T-helper 1 cell treated with Interleukin-12 subunit alpha and Interleukin-12 subunit beta and Interleukin-4 antibody, amounts not matched to agents 30 μg/mL and 1 μg/mL, for 36 hours (primary cell): ENCODE measurements at regions not wholly inside any gene's neighbourhood (a gene's known extent, or its start where the extent isn't known, plus 50 kb on each side); places are given as distances from the start of the nearest gene placed in this dataset.

Experiments used
- H3K27ac Mint-ChIP-seq: one replicate; pipeline ENCODE4 v1.8.0; 2021; ENCODE audit warnings: mild to moderate bottlenecking, mixed read lengths
- H3K27me3 Mint-ChIP-seq: one replicate; pipeline ENCODE4 v1.8.0; 2021; ENCODE audit warnings: low read depth, mixed read lengths
- H3K36me3 Mint-ChIP-seq: one replicate; pipeline ENCODE4 v1.8.0; 2021; ENCODE audit warnings: low read depth, mixed read lengths
- H3K4me1 Mint-ChIP-seq: one replicate; pipeline ENCODE4 v1.8.0; 2021; ENCODE audit warnings: low read depth, mixed read lengths
- H3K4me3 Mint-ChIP-seq: one replicate; pipeline ENCODE4 v1.8.0; 2021; ENCODE audit warnings: mild to moderate bottlenecking, moderate library complexity, mixed read lengths
- H3K9me3 Mint-ChIP-seq: one replicate; pipeline ENCODE4 v1.8.0; 2021; ENCODE audit warnings: mixed read lengths

DNA sequence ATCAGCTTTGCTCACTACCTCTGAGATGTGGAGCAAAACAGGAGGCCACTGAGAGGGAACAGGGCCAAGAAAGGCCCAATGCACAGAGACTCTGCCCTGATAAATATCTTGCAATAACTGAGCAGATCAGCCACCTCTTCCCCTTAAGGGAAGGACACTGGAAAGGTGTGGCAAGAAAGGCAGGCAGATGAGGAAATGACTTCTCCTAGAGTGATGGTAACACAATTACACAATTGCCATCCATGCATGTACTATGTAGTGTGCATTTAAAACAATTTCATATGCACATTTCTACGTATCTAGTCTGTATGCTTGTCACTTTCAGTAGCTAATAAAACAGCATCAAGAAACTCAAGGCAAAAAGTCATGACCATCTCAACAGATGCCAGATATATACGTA, 322.5 kb downstream of the DRD1 start:
- H3K27me3 Mint-ChIP-seq, result no peaks in the 10 kb centered on the region
- no peaks in the 10 kb centered on the region for H3K9me3 Mint-ChIP-seq
- no peaks in the 10 kb centered on the region for H3K4me1 Mint-ChIP-seq
- no peak overlapping the region for H3K27ac Mint-ChIP-seq
- H3K36me3 Mint-ChIP-seq, result no peaks in the 10 kb centered on the region
- H3K4me3 Mint-ChIP-seq, result no peak overlapping the region

GRCh38 chr5:175120412-175120811, 323.6 kb downstream of the DRD1 start:
- H3K27ac Mint-ChIP-seq, result no peak overlapping the region
- H3K4me3 Mint-ChIP-seq, result no peak overlapping the region
- H3K27me3 Mint-ChIP-seq, result no peaks in the 10 kb centered on the region
- H3K9me3 Mint-ChIP-seq, result no peaks in the 10 kb centered on the region
- no peaks in the 10 kb centered on the region for H3K4me1 Mint-ChIP-seq
- H3K36me3 Mint-ChIP-seq, result no peaks in the 10 kb centered on the region

DNA sequence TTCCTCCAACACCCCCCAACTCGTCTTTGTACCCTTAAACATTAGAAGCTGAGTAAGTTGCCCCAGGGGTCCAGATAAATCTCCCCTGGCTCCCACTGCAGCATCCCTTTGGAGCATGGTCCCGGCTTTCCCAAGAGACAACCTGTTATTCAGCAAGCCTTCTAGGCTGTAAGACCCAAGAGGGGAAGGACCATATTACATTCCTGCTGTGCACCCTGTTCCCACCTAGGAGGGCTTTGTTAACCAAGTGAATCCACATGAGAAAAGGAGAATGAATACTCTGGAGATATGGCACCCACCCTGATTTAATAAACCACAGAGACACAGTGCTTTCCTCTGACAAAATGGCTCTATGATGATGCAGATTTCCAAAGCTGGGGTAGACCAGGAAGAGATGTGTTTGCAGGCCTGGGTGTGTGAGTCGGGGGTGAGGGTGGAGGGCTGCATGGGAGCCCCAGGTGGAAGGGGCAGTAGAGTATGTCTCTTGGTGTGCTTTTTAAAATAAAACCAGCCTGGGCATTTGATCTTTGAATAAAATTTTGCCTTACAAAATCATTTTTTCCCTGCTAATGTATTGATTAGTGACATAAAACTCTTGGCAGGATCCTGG, 325.2 kb downstream of the DRD1 start:
- H3K27ac Mint-ChIP-seq, result no peak overlapping the region
- no peaks in the 10 kb centered on the region for H3K36me3 Mint-ChIP-seq
- no peak overlapping the region for H3K4me3 Mint-ChIP-seq
- H3K9me3 Mint-ChIP-seq, result no peaks in the 10 kb centered on the region
- H3K27me3 Mint-ChIP-seq, result peaks cover 3% of the 10 kb centered on the region
- H3K4me1 Mint-ChIP-seq, result no peaks in the 10 kb centered on the region

DNA sequence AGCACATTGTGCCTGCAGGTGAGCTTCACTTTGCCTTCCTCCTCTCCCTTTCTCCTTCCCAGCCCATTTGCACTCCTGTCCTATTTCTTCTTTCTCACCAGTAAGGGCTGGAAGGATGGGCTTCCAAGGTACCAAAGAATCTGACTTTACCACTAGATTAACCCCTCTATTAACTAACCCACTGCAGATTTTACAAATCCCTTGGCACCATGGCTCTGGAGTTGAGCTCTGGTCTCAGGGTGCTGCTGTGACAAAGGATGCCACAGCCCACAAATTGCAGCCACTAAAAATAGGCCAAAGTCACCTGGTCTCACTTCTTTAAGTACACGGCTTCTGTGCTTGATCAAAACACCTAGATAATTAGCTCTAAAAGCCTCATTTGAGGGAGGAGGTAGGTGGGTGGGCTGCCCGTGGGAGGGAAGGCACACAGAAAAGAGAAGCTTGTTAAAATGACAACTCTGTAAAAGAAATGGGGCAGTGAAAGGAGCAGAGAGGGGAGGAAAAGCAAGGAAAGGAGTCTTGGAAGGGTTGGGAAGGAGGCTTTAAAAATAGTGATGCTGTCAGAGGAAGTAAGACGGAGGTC, 327.4 kb downstream of the DRD1 start:
- H3K4me3 Mint-ChIP-seq, result no peak overlapping the region
- H3K4me1 Mint-ChIP-seq, result no peaks in the 10 kb centered on the region
- no peaks in the 10 kb centered on the region for H3K36me3 Mint-ChIP-seq
- H3K27me3 Mint-ChIP-seq, result peaks cover 3% of the 10 kb centered on the region
- H3K9me3 Mint-ChIP-seq, result no peaks in the 10 kb centered on the region
- H3K27ac Mint-ChIP-seq, result no peak overlapping the region

- Mint-ChIP-seq H3K36me3 (no peaks in the 10 kb centered on the region), H3K4me3 (no peak overlapping the region), H3K27me3 (peaks cover 3% of the 10 kb centered on the region), H3K4me1 (no peaks in the 10 kb centered on the region), H3K9me3 (no peaks in the 10 kb centered on the region), H3K27ac (no peak overlapping the region)
These were observed 328.2 kb downstream of the DRD1 start for GRCh38 chr5:175115831-175116230.

- no peak overlapping the region for H3K27ac Mint-ChIP-seq
- no peaks in the 10 kb centered on the region for H3K4me1 Mint-ChIP-seq
- no peak overlapping the region for H3K4me3 Mint-ChIP-seq
- H3K27me3 Mint-ChIP-seq, result peaks cover 3% of the 10 kb centered on the region
- H3K36me3 Mint-ChIP-seq, result no peaks in the 10 kb centered on the region
- peaks cover 7% of the 10 kb centered on the region for H3K9me3 Mint-ChIP-seq
These were observed 330.0 kb downstream of the DRD1 start for GRCh38 chr5:175113947-175114346.

- Mint-ChIP-seq H3K27me3 (no peaks in the 10 kb centered on the region), H3K4me3 (no peak overlapping the region), H3K4me1 (no peaks in the 10 kb centered on the region), H3K27ac (no peak overlapping the region), H3K9me3 (peaks cover 12% of the 10 kb centered on the region), H3K36me3 (no peaks in the 10 kb centered on the region)
These were observed 334.8 kb downstream of the DRD1 start for GRCh38 chr5:175109058-175109755.

- Mint-ChIP-seq H3K9me3 (peaks cover 12% of the 10 kb centered on the region), H3K27ac (no peak overlapping the region), H3K36me3 (no peaks in the 10 kb centered on the region), H3K27me3 (no peaks in the 10 kb centered on the region), H3K4me1 (no peaks in the 10 kb centered on the region), H3K4me3 (no peak overlapping the region)
These were observed 336.1 kb downstream of the DRD1 start for GRCh38 chr5:175107865-175108264.

- Mint-ChIP-seq H3K36me3 (no peaks in the 10 kb centered on the region), H3K4me3 (no peak overlapping the region), H3K9me3 (peaks cover 12% of the 10 kb centered on the region), H3K27ac (no peak overlapping the region), H3K27me3 (no peaks in the 10 kb centered on the region), H3K4me1 (no peaks in the 10 kb centered on the region)
These were observed 336.9 kb downstream of the DRD1 start for GRCh38 chr5:175107028-175107588.

DNA sequence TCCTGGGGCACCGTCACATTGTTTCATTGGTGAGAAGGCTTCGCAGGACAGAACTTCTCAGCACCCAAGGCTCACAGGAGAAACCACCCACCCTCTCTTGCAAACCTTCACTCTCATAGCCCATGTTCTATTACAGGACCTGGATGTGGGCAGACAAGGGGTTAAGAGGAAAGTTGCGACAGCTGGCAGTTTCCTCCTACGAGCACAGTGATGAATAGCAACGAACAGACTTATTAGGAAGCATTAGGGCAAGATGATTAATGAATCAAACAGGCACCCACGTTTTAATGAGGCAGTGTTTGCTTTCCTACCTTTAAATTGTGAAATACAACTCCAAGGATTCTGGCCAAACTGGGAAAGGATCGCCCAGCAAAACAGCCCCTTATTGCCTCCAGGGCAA, 339.3 kb downstream of the DRD1 start:
- Mint-ChIP-seq H3K27ac (no peak overlapping the region), H3K27me3 (no peaks in the 10 kb centered on the region), H3K4me1 (no peaks in the 10 kb centered on the region), H3K36me3 (no peaks in the 10 kb centered on the region), H3K4me3 (no peak overlapping the region), H3K9me3 (peaks cover 11% of the 10 kb centered on the region)

GRCh38 chr5:175103746-175104145, 340.2 kb downstream of the DRD1 start:
- Mint-ChIP-seq H3K27me3 (no peaks in the 10 kb centered on the region), H3K9me3 (peaks cover 3% of the 10 kb centered on the region), H3K36me3 (no peaks in the 10 kb centered on the region), H3K4me1 (no peaks in the 10 kb centered on the region), H3K27ac (no peak overlapping the region), H3K4me3 (no peak overlapping the region)

GRCh38 chr5:175102717-175103116, 341.3 kb downstream of the DRD1 start:
- Mint-ChIP-seq H3K4me3 (no peak overlapping the region), H3K9me3 (no peaks in the 10 kb centered on the region), H3K27ac (no peak overlapping the region), H3K4me1 (no peaks in the 10 kb centered on the region), H3K36me3 (no peaks in the 10 kb centered on the region), H3K27me3 (no peaks in the 10 kb centered on the region)

DNA sequence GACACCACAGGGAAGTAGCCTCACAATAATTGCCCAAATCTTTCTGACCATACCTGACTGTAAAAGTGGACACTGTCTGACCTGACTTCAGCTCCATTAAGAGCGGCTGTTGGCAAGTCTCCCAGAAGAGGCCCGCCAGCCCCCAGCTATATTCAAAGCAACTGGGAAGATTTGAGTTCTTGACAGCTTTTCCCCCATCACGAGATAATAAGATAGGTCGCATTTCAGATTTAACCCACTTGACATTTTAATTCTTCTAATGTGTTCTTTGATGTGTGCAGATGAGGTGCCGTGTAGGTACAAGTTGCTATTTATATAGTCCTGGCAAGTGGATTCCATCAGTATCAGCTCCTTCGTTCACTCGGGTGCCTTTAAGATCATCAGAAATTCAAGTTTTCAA, 345.7 kb downstream of the DRD1 start:
- Mint-ChIP-seq H3K4me3 (no peak overlapping the region), H3K4me1 (no peaks in the 10 kb centered on the region), H3K9me3 (no peaks in the 10 kb centered on the region), H3K27me3 (no peaks in the 10 kb centered on the region), H3K36me3 (no peaks in the 10 kb centered on the region), H3K27ac (no peak overlapping the region)

GRCh38 chr5:175096469-175097165, 347.4 kb downstream of the DRD1 start:
- Mint-ChIP-seq H3K36me3 (no peaks in the 10 kb centered on the region), H3K9me3 (no peaks in the 10 kb centered on the region), H3K4me3 (no peak overlapping the region), H3K27ac (no peak overlapping the region), H3K4me1 (no peaks in the 10 kb centered on the region), H3K27me3 (no peaks in the 10 kb centered on the region)

DNA sequence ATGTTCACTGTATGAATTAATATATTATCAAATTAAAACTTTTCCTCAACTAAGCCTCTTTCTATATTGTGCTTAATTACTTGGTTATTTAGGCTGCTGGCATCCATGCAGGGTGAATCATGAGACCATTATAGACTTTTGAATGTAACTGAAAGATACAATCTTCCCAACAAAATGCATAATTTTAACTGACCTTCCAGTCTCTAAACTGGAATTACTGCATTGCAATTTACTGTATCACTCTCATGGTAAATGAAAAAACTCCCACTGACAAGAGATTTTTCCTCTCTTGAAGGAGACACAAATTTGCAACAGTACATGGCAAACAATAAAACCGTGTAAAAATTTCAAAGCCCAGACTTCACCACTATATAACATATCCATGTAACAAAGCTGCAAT, 349.5 kb downstream of the DRD1 start:
- Mint-ChIP-seq H3K27me3 (no peaks in the 10 kb centered on the region), H3K36me3 (no peaks in the 10 kb centered on the region), H3K27ac (no peak overlapping the region), H3K4me1 (no peaks in the 10 kb centered on the region), H3K4me3 (no peak overlapping the region), H3K9me3 (no peaks in the 10 kb centered on the region)
